CD14-positive monocyte (primary cell): ENCODE measurements at regions not wholly inside any gene's neighbourhood (a gene's known extent, or its start where the extent isn't known, plus 50 kb on each side); places are given as distances from the start of the nearest gene placed in this dataset.

Source experiments
- DNase-seq, 3 donors: peaks; one replicate each; pipeline ENCODE4 v3.0.0-alpha.2; 2011 to 2022
- H2AFZ ChIP-seq: 2 replicates; pipeline ENCODE4 v1.6.0; 2012; ENCODE audit warnings: mild to moderate bottlenecking, low read depth, low read length, inconsistent platforms; ENCODE audit not compliant: insufficient read depth, poor library complexity, severe bottlenecking
- H3K27ac ChIP-seq, 2 donors: 1 replicate in 1 of 2; 2 replicates in 1 of 2; pipeline ENCODE4 v1.5.1; 2012 to 2013; ENCODE audit warnings: low read length in 2 of 2, control low read depth in 1 of 2, inconsistent platforms in 1 of 2, low read depth in 1 of 2, mild to moderate bottlenecking in 1 of 2
- H3K27me3 ChIP-seq, 2 donors: one replicate each; pipeline versions ENCODE4 v1.6.0 to v1.6.1; 2011 to 2013; ENCODE audit warnings: low read length in 2 of 2; ENCODE audit not compliant: control insufficient read depth in 2 of 2, insufficient read depth in 2 of 2
- H3K36me3 ChIP-seq, 2 donors: replicated peaks in 1 of 2; 1 replicate in 1 of 2; 2 replicates in 1 of 2; pipeline versions ENCODE4 v1.5.1 to v1.6.1; 2012 to 2013; ENCODE audit warnings: low read length in 2 of 2, control low read depth in 1 of 2, inconsistent platforms in 1 of 2, mild to moderate bottlenecking in 1 of 2; ENCODE audit not compliant: insufficient read depth in 2 of 2, control insufficient read depth in 1 of 2
- H3K4me1 ChIP-seq, 2 donors: 1 replicate in 1 of 2; 2 replicates in 1 of 2; pipeline versions ENCODE4 v1.5.1 to v1.6.1; 2012 to 2013; ENCODE audit warnings: low read length in 2 of 2, control low read depth in 1 of 2, inconsistent platforms in 1 of 2, mild to moderate bottlenecking in 1 of 2, moderate library complexity in 1 of 2; ENCODE audit not compliant: insufficient read depth in 2 of 2, control insufficient read depth in 1 of 2
- H3K4me2 ChIP-seq: replicated peaks from 2 replicates; pipeline ENCODE3; 2012; ENCODE audit warnings: low read length, moderate library complexity, mild to moderate bottlenecking; ENCODE audit not compliant: poor library complexity, severe bottlenecking; ENCODE audit errors: extremely low read depth
- H3K4me3 ChIP-seq, 3 experiments: fragments of 200-600 bp in 1 of 3; sonication (generic) in 1 of 3; replicated peaks in 1 of 3; 1 replicate in 2 of 3; 2 replicates in 1 of 3; pipeline ENCODE4 v1.5.1; 2011 to 2013; ENCODE audit warnings: low read length in 3 of 3, mild to moderate bottlenecking in 3 of 3, control low read depth in 2 of 3, low read depth in 2 of 3, inconsistent platforms in 1 of 3, moderate library complexity in 1 of 3
- H3K79me2 ChIP-seq: 2 replicates; pipeline ENCODE4 v1.6.0; 2012; ENCODE audit warnings: mild to moderate bottlenecking, control low read depth, inconsistent platforms, low read length, moderate library complexity; ENCODE audit not compliant: insufficient read depth
- H3K9ac ChIP-seq: 2 replicates; pipeline ENCODE4 v1.6.0; 2017; ENCODE audit warnings: low read length, mild to moderate bottlenecking; ENCODE audit not compliant: insufficient read depth, poor library complexity, severe bottlenecking
- H3K9me3 ChIP-seq, 2 donors: replicated peaks in 1 of 2; 1 replicate in 1 of 2; 2 replicates in 1 of 2; pipeline versions ENCODE4 v1.5.1 to v1.6.1; 2012 to 2013; ENCODE audit warnings: low read length in 2 of 2, control low read depth in 1 of 2; ENCODE audit not compliant: control insufficient read depth in 1 of 2, insufficient read depth in 1 of 2
- H4K20me1 ChIP-seq: 2 replicates; pipeline ENCODE4 v1.6.0; 2012; ENCODE audit warnings: mild to moderate bottlenecking, low read length, control low read depth, moderate library complexity; ENCODE audit not compliant: insufficient read depth
- H3K27ac Mint-ChIP-seq, 7 donors: one replicate each; pipeline ENCODE4 v1.8.0; 2020; ENCODE audit warnings: mild to moderate bottlenecking in 7 of 7, mixed read lengths in 7 of 7, moderate library complexity in 6 of 7, inconsistent platforms in 2 of 7
- H3K27me3 Mint-ChIP-seq, 3 donors: one replicate each; pipeline ENCODE4 v1.8.0; 2021 to 2022; ENCODE audit warnings: low read depth in 3 of 3, mild to moderate bottlenecking in 3 of 3, mixed read lengths in 3 of 3, moderate library complexity in 3 of 3, inconsistent platforms in 1 of 3
- H3K36me3 Mint-ChIP-seq, 2 donors: one replicate each; pipeline ENCODE4 v1.8.0; 2020; ENCODE audit warnings: mixed read lengths in 2 of 2, inconsistent platforms in 1 of 2, mild to moderate bottlenecking in 1 of 2
- H3K4me1 Mint-ChIP-seq: one replicate; pipeline ENCODE4 v1.8.0; 2020; ENCODE audit warnings: mild to moderate bottlenecking, mixed read lengths
- H3K4me3 Mint-ChIP-seq, 2 donors: one replicate each; pipeline ENCODE4 v1.8.0; 2020; ENCODE audit warnings: mild to moderate bottlenecking in 2 of 2, mixed read lengths in 2 of 2, moderate library complexity in 1 of 2
- H3K9me3 Mint-ChIP-seq, 7 donors: one replicate each; pipeline ENCODE4 v1.8.0; 2020 to 2022; ENCODE audit warnings: mixed read lengths in 7 of 7, mild to moderate bottlenecking in 6 of 7, moderate library complexity in 6 of 7, inconsistent platforms in 2 of 7
- CTCF ChIP-seq: fragments of 200-600 bp; IDR thresholded peaks from one replicate; pipeline ENCODE4 v1.8.0; 2022; ENCODE audit warnings: antibody characterized with exemption, mild to moderate bottlenecking
- WGBS: methylation state at CpG from one replicate; pipeline ENCODE4 v1.1.5; 2013; ENCODE audit warnings: missing lambda C conversion rate; ENCODE audit not compliant: insufficient coverage; 5-methylcytosine and 5-hydroxymethylcytosine counted together
- intact Hi-C, 2 donors: fragments of 100-400 bp; cut with micrococcal nuclease; formaldehyde crosslinking; loops; one replicate each; pipeline versions ENCODE4 v1.15.0 to v1.15.1; 2023

GRCh38 chr14:80047761-80048160, 163.5 kb downstream of the DIO2 start:
- Mint-ChIP-seq H3K27ac (no peak overlapping the region), H3K9me3 (peaks cover 0 to 6% (median 1%) of the 10 kb centered on the region in 7 donors), H3K36me3 (no peaks in the 10 kb centered on the region), H3K27me3 (peaks cover 0 to 2% (median 0%) of the 10 kb centered on the region in 3 donors), H3K4me1 (no peaks in the 10 kb centered on the region), H3K4me3 (no peak overlapping the region)
- Histone ChIP-seq H3K27me3 (no peaks in the 10 kb centered on the region), H3K9me3 (no peaks in the 10 kb centered on the region), H3K79me2 (no peaks in the 10 kb centered on the region), H3K36me3 (no peaks in the 10 kb centered on the region), H2AFZ (no peak overlapping the region), H3K27ac (no peak overlapping the region), H3K4me1 (no peaks in the 10 kb centered on the region), H3K9ac (no peak overlapping the region), H3K4me3 (no peak overlapping the region), H4K20me1 (no peaks in the 10 kb centered on the region), H3K4me2 (no peak overlapping the region)
- intact Hi-C loops = no loop called here
- no peak for TF ChIP-seq CTCF
- WGBS = 92% methylated on average over 2 of the region's 3 CpGs
- no peak for DNase-seq

- Mint-ChIP-seq H3K27ac (no peak overlapping the region), H3K9me3 (peaks cover 0 to 10% (median 2%) of the 10 kb centered on the region in 7 donors), H3K27me3 (peaks cover 0 to 3% (median 2%) of the 10 kb centered on the region in 3 donors), H3K4me1 (no peaks in the 10 kb centered on the region), H3K4me3 (no peak overlapping the region), H3K36me3 (no peaks in the 10 kb centered on the region)
- Histone ChIP-seq H3K4me2 (no peak overlapping the region), H3K27ac (no peak overlapping the region), H2AFZ (no peak overlapping the region), H3K36me3 (no peaks in the 10 kb centered on the region), H3K27me3 (no peaks in the 10 kb centered on the region), H3K9ac (no peak overlapping the region), H3K9me3 (peaks cover 0 to 4% of the 10 kb centered on the region in 2 donors), H3K79me2 (no peaks in the 10 kb centered on the region), H3K4me1 (no peaks in the 10 kb centered on the region), H3K4me3 (no peak overlapping the region), H4K20me1 (no peaks in the 10 kb centered on the region)
- intact Hi-C loops = no loop called here
- no peak for TF ChIP-seq CTCF
- WGBS = no CpG with 5 or more reads among the region's 2 CpGs
- DNase-seq = no peak
Measured at GRCh38 chr14:80037349-80037748, 174.0 kb downstream of the DIO2 start.
